Fibroblast of peridontal ligament (primary cell): ENCODE measurements at regions not wholly inside any gene's neighbourhood (a gene's known extent, or its start where the extent isn't known, plus 50 kb on each side); places are given as distances from the start of the nearest gene placed in this dataset.
A peak's percentile ranks its signal among the peaks of the same experiment; 100 is the strongest.

Experiments
- DNase-seq: peaks from one replicate; pipeline ENCODE4 v3.0.0-alpha.2; 2010; ENCODE audit errors: extremely low read depth

DNA sequence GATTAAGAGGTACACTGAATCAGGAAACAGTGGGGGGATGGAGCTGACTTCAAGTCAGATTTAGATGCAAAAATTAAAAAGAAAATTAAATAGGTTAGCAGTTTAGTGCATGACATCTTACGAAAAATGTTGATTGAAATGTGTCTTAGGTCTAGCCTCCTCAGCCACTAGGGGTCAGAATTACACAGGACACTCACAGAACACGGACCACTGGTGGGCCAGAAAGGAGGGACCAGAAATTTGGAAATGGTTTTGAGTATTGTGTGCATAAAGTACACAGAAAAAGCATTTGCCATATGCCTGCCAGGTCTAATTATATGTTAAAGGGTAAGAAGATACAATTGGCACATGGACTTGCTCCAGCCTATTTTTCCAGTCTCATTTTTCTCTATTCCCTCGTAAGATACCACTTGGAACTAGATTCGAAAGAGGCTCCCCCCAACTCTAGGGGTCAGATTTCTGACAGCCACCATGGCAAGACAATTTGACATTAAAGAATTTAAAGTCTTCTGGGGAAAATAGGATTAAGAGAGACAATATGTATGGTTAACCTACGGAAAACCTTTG lies 550.2 kb upstream of the SETBP1 start:
- DNase-seq = peak; percentile 76

DNA sequence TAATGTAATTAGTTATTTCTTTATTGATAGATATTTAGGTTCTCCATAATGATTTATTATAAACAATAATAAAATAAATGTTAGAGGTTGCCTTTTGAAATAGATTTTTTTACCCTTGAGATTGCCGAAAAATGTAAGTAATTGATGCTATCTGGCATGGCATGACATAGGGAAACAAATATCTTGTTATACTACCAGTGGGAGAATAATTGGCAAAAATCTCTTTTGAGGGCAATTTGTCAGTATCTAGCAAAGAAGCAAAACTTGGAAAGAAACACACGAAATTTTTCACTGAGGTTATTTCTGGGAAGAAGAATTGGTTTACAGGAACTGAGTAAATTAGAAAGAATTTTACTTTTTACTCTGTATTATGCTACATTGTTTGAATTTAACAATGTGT lies 547.2 kb upstream of the SETBP1 start:
- DNase-seq = peak; percentile 37

DNA sequence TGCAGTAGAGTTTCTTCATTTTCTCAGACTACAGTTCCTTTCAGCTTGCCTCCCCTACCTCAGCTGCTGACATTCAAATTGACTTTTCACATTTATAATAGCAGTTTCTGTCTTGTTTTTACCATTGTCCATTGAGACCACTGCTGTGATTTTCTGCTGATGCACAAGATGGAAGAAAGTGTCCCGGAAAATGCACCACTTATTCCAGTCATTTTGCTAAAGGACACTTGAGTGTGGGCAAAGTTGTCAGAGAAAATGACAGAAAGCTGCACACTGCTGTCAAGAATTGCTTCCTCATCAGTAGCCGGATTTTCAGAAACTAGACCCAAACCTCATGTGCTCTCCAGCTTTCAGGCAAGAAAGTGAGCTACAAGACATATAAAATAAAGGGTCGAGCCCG lies 546.2 kb upstream of the SETBP1 start:
- DNase-seq = no peak

DNA sequence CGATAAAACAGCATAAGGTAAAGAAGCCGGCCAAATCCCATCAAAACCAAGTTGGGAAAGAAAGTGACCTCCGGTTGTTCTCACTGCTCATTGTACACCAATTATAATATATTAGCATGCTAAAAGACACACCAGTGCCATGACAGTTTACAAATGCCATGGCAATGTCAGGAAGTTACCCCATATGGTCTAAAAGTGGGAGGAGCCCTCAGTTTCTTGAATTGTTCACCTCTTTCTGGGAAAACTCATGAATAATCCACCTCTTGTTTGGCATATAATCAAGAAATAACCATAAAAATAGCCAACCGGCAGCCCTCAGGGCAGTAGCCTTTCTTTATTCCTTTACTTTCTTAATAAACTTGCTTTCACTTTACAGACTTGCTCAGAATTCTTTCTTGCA lies 544.9 kb upstream of the SETBP1 start:
- DNase-seq = no peak

DNA sequence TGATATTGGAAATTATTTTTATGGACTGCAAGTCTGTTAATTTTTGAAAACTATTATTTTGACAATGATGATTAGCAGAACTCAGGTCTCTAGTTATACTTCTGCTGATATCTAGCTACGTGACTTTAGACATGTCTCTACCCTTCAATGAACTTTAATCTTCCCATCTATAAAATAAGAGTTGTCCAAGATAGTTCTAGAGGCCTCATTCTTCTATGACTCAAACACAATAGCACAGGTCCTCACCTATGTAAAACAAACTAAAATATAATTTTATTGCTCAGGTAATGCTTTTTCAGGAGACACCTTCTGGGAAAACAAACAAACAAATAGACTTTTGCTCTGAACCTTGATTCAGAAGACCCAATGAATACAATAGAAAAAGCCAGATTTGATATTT lies 544.4 kb upstream of the SETBP1 start:
- no peak for DNase-seq

DNA sequence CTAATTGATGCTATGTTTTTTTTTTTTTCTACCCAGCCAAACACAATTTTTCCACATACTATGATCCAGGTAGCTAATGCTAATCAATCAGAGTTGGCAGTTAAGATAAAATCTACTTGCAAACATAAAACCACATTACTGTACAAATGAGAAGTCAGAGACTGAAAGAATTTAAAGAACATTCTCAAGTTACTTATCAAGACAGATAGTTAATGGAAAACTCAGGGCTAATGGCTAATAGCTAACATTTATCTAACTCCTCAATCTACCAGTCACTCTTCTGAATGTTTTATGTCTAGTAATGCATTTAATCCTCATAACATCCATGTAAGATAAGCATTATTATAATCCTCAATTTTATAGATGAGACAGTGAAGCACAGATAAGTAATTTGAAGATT lies 537.6 kb upstream of the SETBP1 start:
- DNase-seq = no peak

DNA sequence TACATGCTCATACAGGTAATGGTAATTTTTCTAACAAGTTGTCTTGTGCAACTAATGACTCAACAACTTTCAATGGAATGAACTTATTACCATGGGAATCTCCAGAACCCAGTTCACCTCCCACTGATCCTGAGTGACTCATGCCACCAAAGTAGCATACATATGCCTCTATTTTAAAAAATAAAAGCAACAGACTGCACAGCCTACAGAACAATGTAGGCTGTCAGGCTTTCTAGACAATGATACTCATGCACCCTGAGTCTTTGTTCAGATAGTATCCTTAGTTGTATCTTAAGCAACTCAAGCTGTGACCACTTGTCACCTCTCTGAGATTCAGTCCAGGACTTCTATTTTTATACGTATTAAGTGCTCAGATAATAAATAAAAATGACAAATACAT lies 531.0 kb upstream of the SETBP1 start:
- peak; percentile 73 for DNase-seq

DNA sequence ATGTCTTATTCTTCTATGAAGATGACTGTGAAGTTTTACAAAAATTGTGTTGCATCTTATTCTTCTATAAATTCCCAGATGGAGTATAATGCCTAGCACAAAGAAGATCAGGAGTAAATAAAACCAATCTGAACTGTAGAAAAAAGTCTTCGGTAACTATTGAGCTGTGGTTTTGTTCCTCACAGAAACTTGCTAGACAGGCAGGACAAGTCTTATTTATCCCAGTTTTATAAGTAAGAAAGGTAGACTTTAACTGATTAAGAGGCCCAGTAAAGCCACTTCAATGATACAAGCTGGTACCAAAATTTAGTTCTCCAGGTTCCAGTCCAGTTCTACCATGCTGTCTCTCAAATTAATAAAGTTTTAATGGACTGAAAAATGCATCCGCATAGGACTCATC lies 526.7 kb upstream of the SETBP1 start:
- no peak for DNase-seq

DNA sequence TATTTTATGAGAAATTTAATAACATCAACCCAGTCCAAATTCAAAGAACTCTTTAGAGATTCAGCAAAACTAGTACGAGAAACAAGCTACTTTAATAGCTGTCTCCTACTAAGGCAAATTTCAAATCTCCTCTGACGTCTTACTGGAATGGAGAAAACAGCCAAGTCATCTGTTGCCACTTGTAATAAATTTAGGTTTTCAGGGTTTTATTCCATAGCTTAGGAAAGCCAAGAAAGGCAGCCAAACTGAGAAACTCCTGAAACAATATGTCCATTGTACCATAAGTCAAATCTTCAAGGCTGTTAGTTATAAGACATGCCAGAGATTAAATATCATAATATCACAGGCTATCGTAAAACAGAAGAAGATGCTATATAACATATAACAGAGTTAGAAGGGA lies 524.6 kb upstream of the SETBP1 start:
- no peak for DNase-seq

DNA sequence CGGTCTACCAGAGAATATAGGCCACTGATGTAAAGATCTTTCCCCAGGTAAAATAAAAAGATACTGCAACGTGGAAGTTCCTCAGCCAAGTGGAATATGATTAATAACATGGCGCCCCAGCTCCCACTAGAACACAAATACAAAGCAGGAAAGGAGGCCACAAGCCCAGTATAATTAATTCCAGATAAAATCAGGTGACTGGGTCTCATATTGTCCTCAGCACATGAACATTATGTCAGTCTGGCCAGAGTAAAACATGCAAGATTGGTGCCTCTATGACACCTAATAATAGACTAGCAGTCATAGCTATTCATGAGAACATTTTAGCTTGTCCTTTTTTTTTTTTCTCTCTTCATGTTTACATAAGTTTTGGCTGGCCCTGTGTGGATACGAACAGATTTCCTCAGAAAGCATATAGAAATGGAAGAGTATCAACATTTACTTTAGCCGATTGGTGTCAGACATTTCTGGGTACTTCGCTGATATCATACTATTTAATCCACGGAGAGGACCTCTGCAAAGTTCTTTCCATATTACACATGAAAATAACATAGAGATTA lies 523.8 kb upstream of the SETBP1 start:
- DNase-seq = no peak

DNA sequence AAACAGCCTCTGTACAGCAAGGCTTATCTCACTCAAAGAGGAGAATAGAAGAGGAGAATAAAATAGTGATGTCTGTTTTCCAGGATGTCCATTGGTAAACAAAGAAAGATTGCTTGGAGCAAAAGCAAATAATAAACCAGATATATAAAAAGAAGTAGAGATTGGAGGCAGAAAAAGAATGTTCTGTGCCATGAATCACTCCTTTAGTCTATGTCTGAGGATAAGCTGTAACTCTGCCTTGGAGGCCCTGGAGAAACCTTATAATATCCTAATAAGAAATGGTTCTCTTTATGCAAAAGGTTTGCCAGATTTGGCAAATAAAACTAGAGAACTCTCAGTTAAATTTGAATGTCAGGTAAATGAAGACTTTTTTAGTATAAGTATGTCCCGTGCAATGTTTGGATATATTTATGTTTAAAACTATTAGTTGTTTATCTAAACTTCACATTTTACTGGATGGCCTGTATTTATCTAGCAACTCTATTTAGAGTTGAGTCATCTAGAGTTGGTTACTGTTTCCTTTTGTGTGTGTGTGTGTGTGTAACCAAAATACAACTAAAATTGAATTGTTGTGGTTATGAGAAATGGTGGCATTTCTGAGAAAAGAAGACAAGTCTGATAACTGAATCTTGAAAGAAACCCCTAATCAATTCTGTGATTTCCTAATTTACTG lies 510.3 kb upstream of the SETBP1 start:
- peak; percentile 36 for DNase-seq

DNA sequence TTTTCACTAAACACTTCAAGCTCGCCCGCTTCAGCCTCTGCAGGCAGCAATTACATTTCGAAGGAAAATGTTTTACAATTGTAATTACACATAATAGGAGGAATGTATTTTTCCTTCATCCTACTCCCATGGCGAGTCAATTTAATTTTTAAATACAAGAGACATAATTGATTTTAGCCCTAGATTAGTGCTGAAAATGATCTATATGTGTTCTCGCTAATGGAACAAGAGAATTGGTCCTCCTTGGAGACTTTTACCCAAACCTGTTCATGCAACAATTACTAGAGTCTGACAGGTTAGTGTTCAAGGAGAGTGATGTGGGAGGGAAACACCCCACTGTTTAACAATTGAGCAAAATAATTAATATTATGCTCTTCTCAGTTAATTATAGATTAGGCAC lies 509.4 kb upstream of the SETBP1 start:
- DNase-seq = no peak

DNA sequence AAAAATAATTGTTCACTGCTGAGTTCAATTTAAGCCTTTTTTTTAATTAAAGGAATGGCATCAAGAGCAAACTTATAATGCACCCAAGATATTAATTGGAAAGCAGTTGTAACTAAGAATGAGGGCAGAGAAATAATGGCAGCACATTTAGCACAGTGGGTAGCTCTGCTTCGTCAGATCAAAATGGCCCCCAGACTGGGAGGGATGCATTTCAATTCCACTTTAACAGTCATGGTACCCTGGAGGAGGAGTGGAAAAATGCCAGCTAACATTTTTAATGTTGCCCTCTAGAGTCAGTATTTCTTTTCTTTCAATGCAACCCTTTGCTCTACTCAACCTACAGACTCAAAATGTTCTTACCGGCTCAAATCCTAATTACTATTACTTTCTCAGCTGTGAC lies 504.8 kb upstream of the SETBP1 start:
- no peak for DNase-seq

DNA sequence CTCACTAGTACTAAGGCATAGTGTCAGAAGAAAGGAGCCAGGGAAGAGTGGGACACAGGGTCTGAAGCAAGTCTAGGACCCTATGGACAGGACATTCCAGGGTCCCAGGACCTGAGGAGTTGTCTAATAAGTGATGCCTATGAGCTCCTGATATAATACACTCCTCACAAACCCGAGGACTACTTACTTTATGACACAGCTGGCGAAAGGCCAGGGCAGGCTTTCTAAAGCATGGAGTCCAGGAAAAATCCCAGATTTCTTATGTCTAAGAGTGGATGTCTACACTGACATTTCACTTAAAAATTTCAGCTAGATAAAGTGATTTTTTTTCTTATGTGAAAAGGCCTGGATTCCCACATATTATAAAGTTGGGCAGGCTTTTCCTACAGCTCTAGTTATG lies 502.2 kb upstream of the SETBP1 start:
- no peak for DNase-seq

DNA sequence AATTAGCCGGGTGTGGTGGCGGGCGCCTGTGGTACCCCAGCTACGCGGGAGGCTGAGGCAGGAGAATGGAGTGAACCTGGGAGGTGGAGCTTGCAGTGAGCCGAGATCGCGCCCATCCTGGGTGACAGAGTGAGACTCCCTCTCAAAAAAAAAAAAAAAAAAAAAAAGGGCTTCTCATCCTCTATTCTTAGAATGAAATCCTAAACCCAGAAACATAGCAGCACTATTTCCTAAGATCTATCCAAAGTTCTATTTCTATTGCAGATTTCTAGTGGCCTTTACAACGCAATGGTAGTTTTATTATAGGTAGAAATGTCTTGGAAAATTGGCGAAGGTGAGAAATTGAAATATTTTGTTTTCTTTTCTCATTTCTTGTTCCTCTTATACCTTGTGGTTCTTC lies 501.0 kb upstream of the SETBP1 start:
- DNase-seq = no peak

DNA sequence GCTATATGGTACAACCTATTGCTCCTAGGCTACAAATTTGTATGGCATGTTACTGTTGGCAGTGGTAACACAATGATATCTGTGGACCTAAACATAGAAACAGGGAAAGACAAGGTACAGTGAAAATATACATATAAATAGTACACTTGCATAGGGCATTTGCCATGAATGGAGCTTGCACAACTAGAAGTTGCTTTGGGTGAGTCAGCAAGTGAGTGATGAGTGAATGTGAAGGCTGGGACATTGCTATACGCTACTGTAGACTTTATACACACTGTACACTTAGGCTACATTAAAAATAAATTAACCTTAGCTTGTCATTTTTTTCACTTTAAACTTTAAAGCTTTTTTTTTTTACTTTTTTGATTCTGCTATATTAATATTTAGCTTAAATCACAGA lies 500.0 kb upstream of the SETBP1 start:
- peak; percentile 27 for DNase-seq

DNA sequence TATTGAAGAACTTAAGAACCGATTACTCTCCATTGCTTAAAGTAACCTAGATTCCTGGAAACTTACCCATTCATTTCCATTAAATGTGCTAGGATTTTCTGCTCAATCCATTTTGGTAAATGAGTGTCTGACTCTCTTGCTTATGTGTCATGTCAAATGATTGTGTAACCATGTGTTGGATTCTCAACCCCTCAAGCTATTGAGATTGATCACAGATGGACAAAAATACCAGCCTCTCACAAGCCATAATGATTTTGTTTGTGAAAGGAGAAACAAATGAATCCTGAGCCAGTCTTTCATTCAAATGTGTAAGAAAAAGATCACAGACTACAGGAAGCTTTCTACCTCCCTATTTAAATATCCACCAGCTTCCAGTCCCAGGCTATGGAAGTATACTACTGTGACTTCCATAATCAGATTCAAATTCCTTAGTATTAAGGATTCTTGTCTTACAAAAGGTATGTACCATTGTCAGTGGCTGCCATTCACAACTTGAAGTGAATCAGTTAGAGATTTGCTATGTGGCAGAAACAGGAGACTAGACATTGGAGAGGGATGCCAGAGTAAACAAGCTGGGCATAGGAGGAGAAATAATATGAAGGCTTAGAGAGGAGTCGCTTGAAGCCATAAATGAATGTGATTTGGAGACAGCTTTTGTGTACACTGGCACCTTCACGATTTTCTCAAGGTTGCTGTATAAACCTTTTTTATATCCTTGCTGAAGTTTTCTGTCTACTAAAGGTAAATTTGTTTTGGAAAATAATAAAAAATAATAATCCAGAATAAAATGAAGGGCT lies 498.5 kb upstream of the SETBP1 start:
- DNase-seq = peak; percentile 54

DNA sequence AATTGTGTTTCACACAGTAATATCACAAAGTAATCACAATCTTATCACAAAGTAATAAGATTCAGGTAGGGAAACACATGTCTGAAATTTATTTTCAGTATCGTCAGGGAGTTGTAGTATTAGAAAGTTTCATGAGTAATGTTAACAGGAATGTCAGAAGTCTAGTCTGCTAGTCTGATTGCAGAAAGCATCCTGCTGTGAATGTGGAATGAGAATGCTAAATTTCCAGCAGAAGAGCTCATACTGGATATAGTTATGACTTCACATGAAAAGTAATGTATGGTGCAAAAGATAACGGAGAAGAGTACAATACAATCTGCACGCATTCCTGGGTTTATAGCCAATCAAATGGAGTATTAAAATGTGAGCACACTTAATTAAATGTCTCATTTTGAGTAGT lies 494.7 kb upstream of the SETBP1 start:
- no peak for DNase-seq

DNA sequence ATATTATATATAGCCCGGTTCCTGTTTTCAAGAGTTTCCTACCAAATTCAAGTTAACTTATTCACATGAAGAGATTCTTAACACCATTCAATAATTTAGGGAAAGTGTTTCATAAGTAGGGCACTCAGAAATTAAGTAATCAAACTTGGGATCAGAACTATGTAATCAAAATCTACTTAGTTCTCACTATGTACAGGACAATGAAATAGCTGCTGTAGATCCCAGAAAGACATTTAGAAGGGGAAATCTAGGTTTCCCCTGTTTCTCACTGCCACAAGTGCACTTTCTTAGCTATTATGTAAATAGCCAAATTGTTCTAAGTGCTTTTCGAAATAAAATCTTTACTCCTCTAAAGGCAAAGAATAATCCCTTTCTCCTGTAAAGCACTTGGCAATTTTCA lies 493.6 kb upstream of the SETBP1 start:
- no peak for DNase-seq

DNA sequence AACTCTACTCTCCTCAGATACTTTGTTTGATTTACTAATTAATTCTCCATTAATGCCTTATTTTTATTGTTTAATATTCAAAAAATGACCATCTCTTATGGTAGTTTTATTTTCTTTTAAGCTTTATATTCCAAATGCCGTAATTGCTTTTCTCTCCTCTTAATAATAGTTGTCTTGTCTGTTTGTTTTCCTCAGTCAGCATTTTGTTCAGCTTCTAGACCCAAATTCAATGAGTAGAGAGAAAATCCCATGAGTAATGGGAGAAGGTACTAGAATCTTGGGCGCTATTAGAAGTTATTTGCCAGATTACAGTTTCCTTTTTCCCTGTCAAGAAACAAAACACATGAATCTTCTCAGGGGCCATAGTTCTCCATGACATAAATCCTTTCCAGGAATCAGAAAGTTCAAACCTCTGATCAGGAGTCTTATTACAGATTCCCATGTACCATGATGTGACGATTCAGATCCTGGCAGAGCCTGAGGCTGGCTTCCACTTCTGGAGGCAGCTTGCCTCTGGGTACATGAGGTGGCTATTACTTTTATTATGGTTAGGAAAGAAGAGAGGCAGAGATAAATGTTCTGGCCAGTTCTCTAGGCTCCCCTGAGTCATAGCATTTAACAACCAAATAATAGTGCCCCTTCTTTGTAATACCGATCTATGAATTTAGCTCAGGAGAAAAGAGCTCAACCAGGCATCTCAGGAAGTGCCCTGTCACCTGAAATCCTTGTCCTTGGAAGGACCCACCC lies 485.1 kb upstream of the SETBP1 start:
- no peak for DNase-seq

DNA sequence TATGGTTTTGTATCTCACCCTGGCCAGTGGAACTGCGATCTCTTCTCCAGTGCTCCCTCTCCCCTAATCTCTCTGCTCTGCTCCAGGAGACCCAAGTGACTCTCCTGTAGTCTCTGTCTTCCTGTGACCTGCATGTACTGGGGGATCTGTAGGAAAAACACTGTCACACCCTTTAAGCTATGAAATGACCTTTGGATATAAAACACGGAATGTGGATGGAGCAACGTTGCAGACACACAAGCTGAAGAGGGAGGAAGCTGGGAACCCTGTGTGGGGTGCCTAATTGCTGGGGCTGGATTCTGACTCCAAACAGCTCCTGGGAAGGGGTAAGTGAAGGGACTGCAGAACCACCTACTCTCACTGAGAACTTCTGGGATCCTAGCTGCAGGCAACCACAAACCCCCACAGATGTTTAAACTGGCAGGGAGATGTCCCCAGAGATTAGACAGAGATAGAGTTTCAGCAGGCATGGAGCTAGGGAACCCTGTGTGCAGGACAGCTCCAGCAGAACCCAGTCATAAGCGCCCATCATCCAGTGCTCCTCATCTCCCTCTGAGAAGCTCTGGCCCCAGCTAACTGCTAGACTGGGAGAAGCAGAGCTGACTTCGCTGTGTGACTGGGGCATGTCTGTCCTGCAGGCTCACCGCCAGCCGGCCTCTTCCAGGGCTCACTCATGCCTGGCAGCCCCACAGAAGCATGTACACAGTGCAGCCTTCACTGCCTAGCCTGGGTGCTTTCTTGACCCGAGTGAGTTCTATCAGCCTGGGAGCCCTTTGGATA lies 482.7 kb upstream of the SETBP1 start:
- DNase-seq = peak; percentile 36
